NCI-H2029 (cell line): ENCODE measurements at regions not wholly inside any gene's neighbourhood (a gene's known extent, or its start where the extent isn't known, plus 50 kb on each side); places are given as distances from the start of the nearest gene placed in this dataset.

Source experiments
- DNase-seq: peaks from one replicate; lab custom pipeline; 2025; lab: John Stamatoyannopoulos, UW

DNA sequence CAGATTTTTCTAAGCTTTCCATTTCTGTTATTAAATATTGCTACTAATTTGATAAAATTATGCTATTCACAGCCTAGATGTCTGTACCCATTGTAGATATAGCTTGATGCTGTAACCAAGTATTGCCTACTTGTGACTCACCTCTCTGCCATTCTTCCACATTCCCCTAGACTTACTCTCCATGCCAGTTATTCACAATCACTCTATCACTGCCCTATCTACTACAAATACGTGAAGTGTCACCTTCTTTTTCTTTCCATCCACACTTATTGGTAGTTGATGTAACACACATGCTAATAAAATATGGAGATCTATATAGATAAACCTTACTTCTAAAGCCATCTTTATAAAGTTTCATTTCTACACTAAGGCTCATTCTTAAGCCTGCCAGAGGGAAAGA, 179.4 kb upstream of the PACRGL start:
- no peak for DNase-seq

DNA sequence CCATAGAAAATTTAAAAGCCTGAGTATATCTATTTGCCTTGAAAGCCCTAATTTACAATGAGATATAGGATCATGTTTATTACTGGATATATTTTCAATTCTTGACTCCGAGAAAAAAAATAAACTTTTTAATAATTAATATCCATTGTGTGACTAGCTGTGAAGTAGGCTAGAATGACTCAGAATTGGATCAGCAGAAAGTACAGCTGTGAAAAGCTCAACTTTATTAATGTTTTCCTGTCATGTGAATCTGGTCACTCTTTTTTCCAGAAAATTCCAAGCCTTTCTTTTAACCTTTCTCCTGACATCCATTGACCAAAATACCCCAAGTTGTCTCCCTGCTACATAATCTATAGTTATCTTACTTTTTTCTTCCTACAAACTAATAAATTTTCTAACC, 171.8 kb upstream of the PACRGL start:
- no peak for DNase-seq

DNA sequence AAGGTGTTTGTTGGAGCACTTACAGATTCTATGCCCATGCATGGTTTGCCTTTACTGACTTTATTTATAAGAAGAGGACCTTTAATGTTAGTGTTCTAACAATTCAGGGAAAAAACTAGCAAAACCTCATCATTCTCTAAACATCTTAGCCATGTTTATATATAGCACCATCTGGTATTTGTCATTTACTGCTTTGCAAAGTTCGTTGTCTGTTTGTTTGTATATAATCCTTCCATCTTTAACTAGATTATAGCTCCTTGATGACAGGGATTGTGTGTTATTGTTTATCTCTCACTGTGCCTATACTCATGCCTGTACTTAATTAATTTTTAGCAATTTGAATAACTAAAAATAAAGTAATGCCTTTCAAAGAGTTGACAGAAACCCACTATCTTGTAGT, 170.6 kb upstream of the PACRGL start:
- no peak for DNase-seq

DNA sequence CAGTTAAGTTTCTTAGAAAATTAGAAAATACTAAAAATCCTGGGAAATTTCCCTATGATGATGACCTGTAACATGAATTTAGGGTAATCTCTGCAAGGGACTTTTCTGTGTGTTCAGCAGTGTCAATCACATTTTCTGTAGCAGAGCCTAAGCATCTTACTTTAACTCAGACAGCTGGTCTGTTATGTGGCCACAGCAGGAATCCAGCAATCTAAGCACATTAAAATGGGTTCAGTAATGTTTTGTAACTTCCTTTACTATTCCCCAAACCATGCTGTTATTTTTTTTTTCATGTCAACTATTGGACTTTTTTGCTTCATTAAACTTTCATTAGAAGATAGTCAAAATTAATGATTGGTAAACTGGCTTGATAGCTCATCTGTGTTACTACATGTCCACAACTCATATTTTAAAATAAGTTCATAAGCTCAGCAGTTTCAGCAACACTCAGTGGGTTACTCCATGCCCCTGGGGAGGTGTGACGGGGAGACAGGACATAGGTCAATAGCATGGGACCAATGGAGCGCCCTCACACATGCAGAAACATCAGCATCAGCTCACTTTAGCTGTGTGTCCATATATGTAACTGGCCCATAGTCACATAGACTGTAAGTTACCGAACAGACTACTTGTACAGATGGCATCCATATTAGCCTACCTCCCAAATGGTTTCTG, 168.0 kb upstream of the PACRGL start:
- no peak for DNase-seq

DNA sequence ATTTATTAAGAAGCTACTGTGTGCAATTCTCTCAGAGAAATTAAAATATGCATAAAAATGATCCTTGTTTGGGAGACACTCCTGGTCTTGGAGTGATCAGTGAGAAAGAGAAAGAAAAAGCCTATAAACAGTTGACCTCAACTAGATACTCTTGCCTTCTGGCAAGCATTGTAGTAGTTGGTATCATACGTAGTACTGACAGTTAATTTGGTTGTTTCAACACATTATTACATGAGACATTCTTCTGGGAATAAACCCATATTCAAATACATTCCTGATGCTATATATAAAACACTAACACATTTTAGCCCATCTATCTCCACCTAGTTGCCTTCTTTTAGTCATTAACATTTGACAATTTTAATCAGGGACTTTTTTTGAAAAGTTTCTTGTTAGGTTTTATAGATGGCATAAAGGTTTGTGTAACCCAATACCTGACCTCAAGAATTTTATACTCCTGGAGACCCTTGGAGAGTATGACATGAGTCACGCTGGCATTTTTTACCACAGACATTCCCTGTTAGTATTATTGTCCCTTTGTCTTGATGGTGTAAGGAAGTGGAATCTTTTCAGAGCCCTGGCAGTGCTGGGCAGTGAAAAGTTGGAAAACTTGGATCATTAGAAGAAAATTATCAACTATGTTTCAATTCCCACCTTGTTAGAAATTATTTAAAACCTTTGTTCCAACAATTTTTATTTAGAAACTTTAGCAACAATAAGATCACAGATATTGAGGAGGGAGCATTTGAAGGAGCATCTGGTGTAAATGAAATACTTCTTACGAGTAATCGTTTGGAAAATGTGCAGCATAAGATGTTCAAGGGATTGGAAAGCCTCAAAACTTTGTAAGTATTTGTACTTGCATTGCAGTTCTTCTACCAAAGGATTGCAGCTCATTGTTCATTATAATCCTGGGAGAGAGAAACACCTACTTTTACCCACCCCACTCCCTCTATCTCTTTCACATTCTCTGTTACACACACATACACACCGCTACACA, 167.1 kb upstream of the PACRGL start:
- no peak for DNase-seq

DNA sequence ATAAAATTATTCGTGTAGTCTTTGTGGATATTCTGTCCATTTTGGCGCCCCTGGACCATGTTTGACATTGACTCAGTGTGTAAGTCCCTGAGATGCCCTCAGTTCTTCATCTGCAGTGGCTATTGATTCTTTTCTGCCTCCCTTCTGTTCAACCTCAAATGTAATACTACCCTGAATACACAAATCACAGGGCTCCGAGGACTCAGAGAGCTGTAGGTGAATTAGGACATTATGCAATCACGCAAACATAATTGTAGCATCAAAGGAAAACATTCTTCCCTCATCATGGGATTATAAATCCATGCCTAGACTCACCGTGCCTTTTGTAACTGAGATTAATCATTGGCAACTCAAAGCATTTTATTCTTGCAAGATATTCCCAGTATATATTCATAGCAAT, 161.4 kb upstream of the PACRGL start:
- peak; percentile 74 for DNase-seq

DNA sequence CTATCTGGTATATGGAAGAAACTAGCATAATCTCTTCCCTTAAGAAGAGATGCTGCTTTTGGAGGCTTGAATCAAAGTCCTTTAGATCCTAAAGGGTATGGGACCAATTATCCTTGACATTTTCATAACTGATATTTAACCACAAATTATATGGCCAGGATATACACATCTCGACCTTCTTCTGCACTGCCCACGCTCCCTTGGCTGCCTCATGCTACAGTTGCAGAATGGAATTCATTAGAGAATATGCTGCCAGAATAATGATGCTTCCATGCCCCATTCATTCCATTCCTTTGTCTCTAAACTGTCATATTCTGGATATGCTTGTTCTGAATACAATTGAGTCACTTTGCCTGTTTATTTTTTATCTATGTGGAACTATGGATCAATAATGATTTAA, 157.1 kb upstream of the PACRGL start:
- DNase-seq = no peak

DNA sequence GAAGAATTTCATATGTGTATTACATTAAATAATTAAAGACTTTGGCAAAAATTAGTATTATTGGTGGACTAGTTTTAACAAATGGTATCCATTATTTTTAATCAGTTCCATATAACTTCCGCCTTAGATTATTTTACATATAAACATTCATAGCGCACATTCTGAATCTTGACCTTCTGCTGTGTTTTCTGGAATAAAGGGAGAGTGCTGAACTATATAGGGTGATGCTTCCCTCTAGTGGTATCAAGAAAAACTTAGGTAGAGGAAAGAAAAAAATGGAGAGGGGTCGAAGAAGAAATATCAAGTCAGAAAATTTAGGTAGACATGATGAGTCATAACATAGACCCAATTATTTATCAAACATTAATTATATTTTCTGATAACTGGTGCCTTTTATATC, 155.6 kb upstream of the PACRGL start:
- no peak for DNase-seq

DNA sequence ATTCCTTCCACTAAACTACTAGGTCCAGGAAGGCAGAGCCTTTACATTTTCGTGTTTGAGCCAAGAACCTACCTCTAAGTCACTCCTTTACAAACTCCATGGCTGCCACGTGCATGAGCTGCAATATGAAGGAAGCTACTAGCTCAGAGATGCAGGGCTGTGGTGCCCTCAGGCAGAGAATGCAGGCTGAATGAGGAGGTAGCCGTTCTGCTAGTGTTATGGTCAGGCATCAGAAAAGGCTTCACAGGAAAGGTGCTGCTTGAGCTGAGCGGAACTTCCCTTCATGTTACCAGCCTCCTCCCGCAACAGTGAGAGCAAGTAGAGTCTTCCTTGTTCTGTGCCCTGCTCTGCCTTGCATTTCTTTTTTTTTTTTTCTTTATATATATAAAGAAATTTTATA, 148.3 kb upstream of the PACRGL start:
- DNase-seq = no peak

DNA sequence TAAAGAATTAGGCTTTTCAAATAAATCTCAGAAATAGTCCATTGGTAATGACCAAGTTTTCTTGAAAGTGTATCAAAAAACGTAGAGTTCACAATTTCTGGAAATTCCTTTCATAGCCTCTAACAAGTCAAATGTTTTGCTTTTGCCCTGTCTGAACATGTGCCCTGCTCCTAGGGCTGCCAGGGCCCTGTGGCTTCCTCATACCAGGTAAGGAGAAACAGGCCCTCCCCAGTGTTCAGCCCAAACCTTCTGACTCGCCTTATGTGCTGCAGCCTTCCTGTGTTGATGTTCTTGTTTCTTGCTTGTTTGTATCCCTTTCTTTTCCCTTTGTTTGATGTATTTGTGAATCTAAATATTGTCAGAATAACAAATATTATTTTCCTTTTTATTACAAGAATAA, 146.1 kb upstream of the PACRGL start:
- DNase-seq = no peak

DNA sequence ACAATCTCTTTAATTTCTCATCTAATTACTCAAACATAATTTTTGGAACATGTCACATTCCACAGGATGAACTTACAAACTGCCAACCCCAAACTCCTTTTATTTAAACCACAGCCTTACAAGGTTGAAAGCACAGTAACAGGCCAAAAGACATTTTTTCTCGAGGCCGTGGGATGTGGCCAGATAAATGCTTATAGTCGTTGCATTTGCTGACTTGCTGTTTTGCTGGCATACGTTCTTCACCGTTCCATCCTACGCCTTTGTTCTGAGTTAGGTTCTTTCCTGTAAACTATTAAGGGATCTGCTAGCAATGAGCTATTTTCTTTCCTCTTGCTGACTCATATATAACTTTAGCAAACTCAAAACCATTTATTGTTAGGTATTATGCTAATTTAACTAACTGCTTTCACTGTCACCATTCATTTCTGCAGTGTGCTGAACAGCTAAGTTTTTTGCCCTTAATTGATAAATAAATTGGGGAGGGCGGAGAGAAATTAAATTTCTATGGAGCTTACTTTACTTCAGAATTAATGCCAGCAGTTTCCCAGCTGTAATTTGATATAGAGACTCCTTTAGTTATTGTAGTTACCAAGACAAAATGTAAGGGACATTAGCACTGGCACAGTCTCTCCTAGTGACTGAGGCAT, 135.1 kb upstream of the PACRGL start:
- no peak for DNase-seq

DNA sequence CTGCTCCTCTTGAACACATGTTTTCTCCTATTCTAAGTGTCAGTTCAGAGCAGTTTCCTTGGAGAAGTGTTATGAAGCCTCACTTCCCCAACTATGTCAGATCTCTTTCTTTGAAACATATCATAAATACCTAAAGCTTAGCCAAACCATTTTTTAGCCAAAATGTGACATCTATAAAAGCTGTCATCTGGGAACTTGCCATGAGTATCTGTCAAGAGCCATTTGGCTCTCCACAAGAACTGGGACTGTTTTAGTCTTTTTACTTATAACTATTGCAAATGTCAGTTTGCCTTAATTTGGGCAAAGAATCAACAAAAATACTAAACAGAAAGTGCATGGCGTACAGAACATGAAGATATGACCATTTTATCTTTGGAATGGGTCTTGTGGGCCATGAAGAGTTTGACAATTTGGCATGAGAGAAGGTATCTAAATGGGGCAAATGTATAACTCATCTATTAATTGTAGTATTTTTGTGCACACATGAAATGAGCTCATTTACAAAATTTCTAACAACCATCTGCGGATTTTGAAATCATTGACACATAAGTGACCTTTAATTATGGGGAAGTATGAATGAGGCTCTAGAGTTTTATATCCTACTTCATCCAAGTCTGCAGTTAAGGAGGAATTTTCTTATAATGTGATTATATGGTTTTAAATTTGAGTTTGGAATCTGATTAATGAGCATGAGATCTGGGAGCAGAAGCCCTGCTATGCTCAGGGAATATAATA, 129.1 kb upstream of the PACRGL start:
- no peak for DNase-seq

DNA sequence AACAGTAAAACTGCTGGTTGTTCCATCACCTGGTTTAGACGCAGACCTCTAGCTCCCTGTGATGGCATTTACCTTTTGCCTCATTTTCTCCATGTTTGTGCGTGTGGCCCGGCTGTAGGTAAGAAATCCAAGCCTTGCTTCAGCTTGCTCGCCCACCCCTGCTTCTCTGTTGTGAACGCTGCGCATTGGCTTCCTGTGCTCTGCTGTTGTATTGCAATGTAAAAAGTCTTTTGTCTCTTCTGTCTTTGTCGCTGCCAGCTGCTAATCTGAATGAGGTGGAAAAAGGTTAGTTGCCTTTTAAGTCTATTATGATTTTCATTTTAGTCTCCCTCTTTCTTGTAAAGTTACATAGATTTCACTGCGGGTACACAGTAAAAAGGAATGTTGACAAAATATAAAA, 127.3 kb upstream of the PACRGL start:
- no peak for DNase-seq

DNA sequence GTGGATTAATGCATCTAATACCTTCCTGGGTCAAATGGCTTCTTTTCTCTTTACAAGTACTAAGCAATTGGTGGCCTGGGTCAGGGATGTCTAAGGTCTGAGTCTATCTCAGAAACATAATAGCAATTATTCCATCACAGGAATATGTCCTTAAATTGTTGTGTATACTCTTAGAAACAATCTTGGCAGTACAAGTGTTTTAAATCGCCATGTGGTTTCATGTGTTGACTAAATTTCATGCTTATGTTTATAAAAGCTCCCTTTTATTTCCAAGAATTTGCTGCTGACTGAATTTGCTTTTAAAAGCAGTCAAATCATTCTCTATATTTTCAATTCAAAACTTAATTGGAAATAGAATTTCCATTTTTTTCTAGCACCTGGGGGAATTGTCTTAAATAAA, 125.3 kb upstream of the PACRGL start:
- DNase-seq = no peak

DNA sequence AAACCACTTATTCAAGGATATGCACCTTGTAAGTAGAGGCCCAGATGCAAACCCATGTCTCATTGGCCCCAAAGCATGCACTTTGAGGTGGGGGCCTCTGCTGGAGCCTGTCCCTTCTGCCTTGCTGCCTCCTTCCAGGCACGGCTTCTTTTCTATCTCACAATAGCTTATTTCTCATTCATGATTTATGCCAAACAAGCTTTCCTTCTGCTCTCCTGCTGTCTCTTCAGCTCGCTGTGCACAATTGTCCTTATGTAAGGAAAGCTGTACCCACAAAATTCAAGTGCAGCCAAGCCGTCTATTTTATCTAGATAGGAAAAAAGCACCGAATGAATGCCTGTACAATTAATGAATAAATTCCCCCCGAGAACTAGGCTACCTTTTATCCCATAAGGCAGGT, 124.8 kb upstream of the PACRGL start:
- DNase-seq = no peak

DNA sequence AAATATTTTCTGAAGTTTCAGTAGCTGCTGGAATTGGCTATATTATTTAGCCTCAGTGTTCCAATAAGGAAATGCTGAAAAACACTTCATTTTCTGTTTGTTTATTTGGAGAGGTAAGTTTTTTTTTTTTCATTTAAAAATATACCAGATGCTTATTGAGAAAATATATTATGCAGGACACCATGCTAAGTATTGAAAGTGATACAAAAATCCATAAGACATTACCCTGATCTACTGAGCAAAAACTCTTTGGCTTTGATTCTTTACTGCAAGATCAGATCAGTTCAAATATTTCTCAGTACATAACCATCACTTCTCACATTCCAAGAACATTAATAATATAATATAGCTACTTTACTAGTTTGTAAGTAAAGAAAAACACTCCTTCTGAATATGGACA, 123.4 kb upstream of the PACRGL start:
- no peak for DNase-seq

DNA sequence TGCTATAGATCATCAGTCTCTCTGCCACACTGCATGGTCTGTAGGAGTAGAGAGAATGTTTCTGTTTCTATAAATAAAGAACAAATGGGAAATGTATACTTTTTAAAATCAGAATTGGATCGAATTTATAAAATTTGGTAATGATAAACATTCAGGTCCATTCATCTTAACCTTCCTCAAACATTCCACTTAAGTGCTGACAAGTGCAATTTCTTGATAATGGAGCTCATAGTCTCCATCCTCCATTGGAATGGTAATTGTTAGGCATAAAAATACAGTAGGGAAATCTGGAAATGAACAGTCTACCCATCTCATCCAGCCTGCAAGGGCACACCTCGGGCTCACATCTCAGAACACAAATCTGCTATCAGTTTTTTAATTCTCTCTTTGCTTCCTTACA, 122.6 kb upstream of the PACRGL start:
- DNase-seq = no peak

DNA sequence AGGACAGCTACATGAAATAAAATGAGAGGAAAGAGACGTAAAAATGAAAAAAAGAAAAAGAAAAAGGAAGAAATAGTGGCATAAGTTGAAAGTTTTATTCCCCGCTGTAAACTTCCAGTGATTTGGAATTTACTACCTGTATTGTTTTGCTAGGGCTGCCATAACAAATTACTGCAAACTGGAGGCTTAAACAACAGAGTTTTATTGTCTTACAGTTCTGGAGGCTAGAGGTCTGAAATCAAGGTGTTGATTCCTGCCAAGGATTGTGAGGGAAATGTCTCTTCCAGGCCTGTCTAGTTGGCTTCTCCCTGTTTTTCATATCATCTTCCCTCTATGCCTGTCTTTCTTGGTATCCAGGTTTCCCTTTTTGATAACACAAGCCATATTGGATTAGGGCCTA, 119.4 kb upstream of the PACRGL start:
- DNase-seq = no peak

DNA sequence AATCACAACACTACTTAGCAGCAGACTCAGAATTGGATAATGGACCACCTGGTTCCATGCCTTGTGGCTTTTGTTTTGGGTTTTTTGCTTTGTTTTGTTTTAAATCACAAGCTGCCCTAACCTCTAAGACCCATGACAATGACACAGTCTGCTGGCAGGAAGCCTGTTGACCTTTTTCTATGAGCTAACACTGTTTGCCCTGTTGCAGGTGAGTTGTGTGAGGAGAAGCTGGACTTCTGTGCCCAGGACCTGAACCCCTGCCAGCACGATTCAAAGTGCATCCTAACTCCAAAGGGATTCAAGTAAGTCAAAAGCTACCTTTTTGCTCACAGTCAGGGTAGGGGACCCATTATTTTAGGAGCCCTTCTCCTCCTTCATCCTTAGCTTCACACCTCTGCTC, 110.8 kb upstream of the PACRGL start:
- DNase-seq = no peak

DNA sequence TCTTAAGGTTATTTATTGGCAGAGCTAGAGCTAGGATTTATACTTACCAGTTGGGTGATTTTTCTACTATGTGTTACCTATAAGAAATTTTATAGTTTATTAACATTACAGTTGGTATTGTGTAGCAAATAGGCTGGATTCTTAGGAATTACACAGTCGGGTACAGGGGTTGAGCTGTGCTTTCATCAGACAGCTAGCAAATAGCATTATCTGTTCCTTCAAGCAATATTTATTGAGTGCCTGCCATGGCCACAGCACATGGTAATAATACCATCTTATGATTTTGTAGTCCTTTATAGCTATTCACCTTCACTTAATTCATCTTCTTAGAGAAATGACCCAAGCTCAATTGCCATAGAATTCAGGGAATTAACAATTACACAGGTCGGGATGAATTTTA, 109.4 kb upstream of the PACRGL start:
- DNase-seq = no peak

DNA sequence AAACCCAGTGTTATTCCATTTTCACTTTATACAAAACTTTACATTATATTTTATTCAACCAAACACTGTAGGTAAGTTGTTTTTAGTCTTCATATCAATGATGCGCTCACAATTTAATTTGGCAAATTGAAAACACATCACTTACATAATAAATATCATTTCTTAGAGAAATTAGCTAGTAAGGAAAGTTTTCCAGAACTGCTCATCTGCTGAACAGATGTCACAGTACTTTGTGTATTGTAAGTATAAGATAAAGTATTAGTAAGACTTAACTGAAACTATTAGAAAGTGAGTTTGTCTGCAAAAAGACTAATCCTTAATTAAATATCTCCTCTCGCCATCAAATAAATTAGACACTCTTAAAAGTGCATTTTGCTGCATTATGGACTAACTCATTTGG, 108.7 kb upstream of the PACRGL start:
- DNase-seq = no peak

DNA sequence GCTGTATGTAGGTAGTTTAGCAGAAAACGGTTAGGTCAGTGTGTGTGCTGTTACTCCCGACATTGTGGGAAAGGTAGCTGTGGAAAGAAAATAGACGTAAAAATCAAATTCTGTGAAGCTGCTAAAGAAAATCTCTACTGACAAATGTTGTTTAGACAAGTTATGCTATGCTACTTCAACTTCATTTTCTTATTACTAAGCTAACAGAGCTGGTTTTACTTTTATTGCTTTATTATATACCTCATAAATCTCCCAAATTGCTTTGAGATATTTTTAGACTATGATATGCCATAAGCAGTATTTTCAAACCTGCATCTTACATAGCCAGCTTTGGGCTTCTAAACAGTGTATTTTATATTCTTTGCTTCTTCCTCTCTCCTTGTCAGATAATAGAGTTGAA, 108.2 kb upstream of the PACRGL start:
- DNase-seq = no peak
